Heart right ventricle (tissue), 16 donors: ENCODE measurements at regions not wholly inside any gene's neighbourhood (a gene's known extent, or its start where the extent isn't known, plus 50 kb on each side); places are given as distances from the start of the nearest gene placed in this dataset.

Experiments
- ATAC-seq, 8 donors: fragments of 200-7000 bp; cut with Tn5 transposase; one replicate each; pipeline ENCODE4 v1.9.1; 2020; ENCODE audit warnings: mild to moderate bottlenecking in 8 of 8, moderate library complexity in 8 of 8, moderate number of reproducible peaks in 1 of 8
- DNase-seq, 2 donors: peaks; one replicate each; pipeline ENCODE4 v3.0.0-alpha.2; 2020
- H3K27ac ChIP-seq, 10 donors: fragments of 200-600 bp; sonication (generic) in 2 of 10; one replicate each; pipeline versions ENCODE4 v1.5.0 to v1.8.0; 2020 to 2022; ENCODE audit warnings: mild to moderate bottlenecking in 3 of 10
- H3K27me3 ChIP-seq, 7 donors: fragments of 200-600 bp; one replicate each; pipeline ENCODE4 v1.8.0; 2021 to 2022; ENCODE audit warnings: mild to moderate bottlenecking in 2 of 7
- H3K36me3 ChIP-seq, 9 donors: fragments of 200-600 bp; sonication (generic) in 1 of 9; one replicate each; pipeline versions ENCODE4 v1.5.0 to v1.8.0; 2020 to 2022; ENCODE audit warnings: mild to moderate bottlenecking in 2 of 9
- H3K4me1 ChIP-seq, 9 donors: fragments of 200-600 bp; sonication (generic) in 1 of 9; one replicate each; pipeline versions ENCODE4 v1.5.0 to v1.8.0; 2020 to 2022; ENCODE audit warnings: mild to moderate bottlenecking in 4 of 9
- H3K4me3 ChIP-seq, 10 donors: fragments of 200-600 bp; sonication (generic) in 2 of 10; one replicate each; pipeline versions ENCODE4 v1.5.0 to v1.8.0; 2020 to 2022; ENCODE audit warnings: mild to moderate bottlenecking in 7 of 10, moderate library complexity in 2 of 10
- H3K9me3 ChIP-seq, 11 donors: fragments of 200-600 bp in 10 of 11; sonication (generic) in 2 of 11; one replicate each; pipeline versions ENCODE4 v1.5.0 to v1.8.0; 2013 to 2022; ENCODE audit warnings: mild to moderate bottlenecking in 2 of 11, control low read depth in 1 of 11, moderate library complexity in 1 of 11
- CTCF ChIP-seq, 9 donors: fragments of 200-600 bp; sonication (generic) in 2 of 9; IDR thresholded peaks; one replicate each; pipeline versions ENCODE4 v1.5.0 to v1.8.0; 2021 to 2022; ENCODE audit warnings: antibody characterized with exemption in 9 of 9, mild to moderate bottlenecking in 5 of 9, moderate library complexity in 1 of 9
- WGBS, 2 donors: extraction: QIAGEN DNeasy Blood & Tissue Kit; methylation state at CpG; one replicate each; pipeline ENCODE4 v1.1.7; 2013; ENCODE audit warnings: inconsistent platforms in 1 of 2; 5-methylcytosine and 5-hydroxymethylcytosine counted together
- intact Hi-C, 10 donors: fragments of 100-400 bp; cut with DNase I; formaldehyde crosslinking; loops; one replicate each; pipeline versions ENCODE4 v1.11.1 to v1.14.2; 2022
- donor health status: Arrhythmogenic right ventricular cardiomyopathy.
- donor health status: ischemic (EF 13 %, LVEDD 7.1; RV severe dilation, severe dysfunction).
- donor health status: healthy with polysubstance abuse.
- donor health status: DM: no; HTN: yes; CAD: no.
- donor health status: DM: no; HTN: no; CAD: no.
- donor health status: ischemic (EF 25% LVEDD 6.9; RV normal size, moderate dysfunction).
- donor health status: ischemic (EF 25% LVEDD 5.7; RV mildly dilated, moderate dysfunction).
- donor health status: healthy.
- donor health status: DM: yes; HTN: yes; CAD: no.
- donor health status: Ischemic cardiomyopathy.
- donor health status: ischemic (EF 35%, LVEDD 5.7; RV mildly dilated, moderate dysfunction).
- donor health status: nonischemic (EF 11% LVEDD 7.7; RV severe dilation, severe dysfunction).
- donor health status: DM: yes; HTN: yes; CAD: no.
- donor health status: PGD.
- donor health status: ischemic (EF 29% LVEDD 5.4; RV normal size, mild dysfunction).
- donor health status: nonischemic (EF 23%, LVEDD 6.1; RV moderate dilation, normal function).

- ATAC-seq, result no peak
- Histone ChIP-seq H3K27me3 (no peaks in the 10 kb centered on the region), H3K4me3 (no peak overlapping the region), H3K27ac (no peak overlapping the region), H3K9me3 (peaks cover 0 to 28% (median 7%) of the 10 kb centered on the region in 11 donors), H3K36me3 (no peaks in the 10 kb centered on the region), H3K4me1 (no peaks in the 10 kb centered on the region)
- intact Hi-C loops, result no loop called here
- DNase-seq, result no peak
- 18 to 28% methylated on average over 1 of the region's 1 CpG for whole genome bisulfite sequencing, 2 donors
- no peak for TF ChIP-seq CTCF (IDR thresholded peaks at IDR 0.05)
These were observed 1403.5 kb upstream of the PABPC4L start for GRCh38 chr4:135605076-135605475.

GRCh38 chr4:135604531-135604930, 1402.9 kb upstream of the PABPC4L start:
- Histone ChIP-seq H3K27me3 (no peaks in the 10 kb centered on the region), H3K27ac (no peak overlapping the region), H3K9me3 (peaks cover 0 to 34% (median 7%) of the 10 kb centered on the region in 11 donors), H3K4me3 (no peak overlapping the region), H3K36me3 (no peaks in the 10 kb centered on the region), H3K4me1 (no peaks in the 10 kb centered on the region)
- TF ChIP-seq CTCF (IDR thresholded peaks at IDR 0.05), result no peak
- ATAC-seq (no peak), DNase-seq (no peak)
- 73 to 86% methylated on average over 1 of the region's 1 CpG for WGBS, 2 donors
- intact Hi-C loops, result no loop called here

- no peak for DNase-seq
- no peaks in the 10 kb centered on the region for H3K4me1 ChIP-seq
- H3K9me3 ChIP-seq, result peaks cover 0 to 66% (median 18%) of the 10 kb centered on the region in 11 donors
- no peaks in the 10 kb centered on the region for H3K36me3 ChIP-seq
- no peak for ATAC-seq
- no peak overlapping the region for H3K27ac ChIP-seq
- no peak overlapping the region for H3K4me3 ChIP-seq
- H3K27me3 ChIP-seq, result no peaks in the 10 kb centered on the region
- 55 to 65% methylated on average over 1 of the region's 1 CpG for WGBS, 2 donors
- intact Hi-C loops, result no loop called here
- TF ChIP-seq CTCF (IDR thresholded peaks at IDR 0.05), result no peak
These were observed 1399.8 kb upstream of the PABPC4L start for GRCh38 chr4:135601351-135601750.

DNA sequence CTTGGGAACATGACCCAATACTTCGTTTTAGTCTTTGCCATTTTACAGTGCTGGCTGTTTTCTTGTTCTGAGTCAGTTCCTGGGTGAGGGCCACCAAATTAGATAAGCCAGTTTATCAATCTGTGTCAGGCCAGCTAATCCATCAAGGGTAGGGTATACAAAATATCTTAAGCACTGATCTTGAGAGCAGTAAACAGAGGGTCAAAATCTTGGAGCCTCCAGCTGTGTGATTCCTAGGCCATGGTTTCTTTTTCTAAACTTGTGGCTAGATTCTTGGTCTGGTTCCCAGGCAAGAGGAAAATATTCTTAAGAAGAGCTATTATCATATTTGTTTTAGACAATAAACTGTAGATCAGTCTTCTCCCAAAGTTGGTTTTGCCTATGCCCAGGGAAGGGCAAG, 1396.6 kb upstream of the PABPC4L start:
- ATAC-seq, result no peak
- intact Hi-C loops, result loop anchor here in 1 of 10 donors (1.0 kb wide), 1 partner anchor 40 kb away; no protein-coding TSS in a partner anchor
- peaks cover 0 to 69% (median 18%) of the 10 kb centered on the region in 11 donors for H3K9me3 ChIP-seq
- DNase-seq, result no peak
- no peak for TF ChIP-seq CTCF (IDR thresholded peaks at IDR 0.05)
- H3K27ac ChIP-seq, result no peak overlapping the region
- 38 to 40% methylated on average over 1 of the region's 1 CpG for WGBS, 2 donors
- no peaks in the 10 kb centered on the region for H3K4me1 ChIP-seq
- no peak overlapping the region for H3K4me3 ChIP-seq
- no peaks in the 10 kb centered on the region for H3K27me3 ChIP-seq
- H3K36me3 ChIP-seq, result no peaks in the 10 kb centered on the region
